Suprapubic skin (tissue), 4 donors: ENCODE measurements at regions not wholly inside any gene's neighbourhood (a gene's known extent, or its start where the extent isn't known, plus 50 kb on each side); places are given as distances from the start of the nearest gene placed in this dataset.

Experiments used
- CTCF ChIP-seq, 2 donors: fragments of 200-600 bp in 1 of 2; fragments of 450-650 bp in 1 of 2; sonication (generic) in 1 of 2; IDR thresholded peaks; one replicate each; pipeline ENCODE4 v1.5.1; 2016 to 2019; ENCODE audit warnings: antibody characterized with exemption in 2 of 2, mild to moderate bottlenecking in 1 of 2, moderate library complexity in 1 of 2
- EP300 ChIP-seq: sonication (generic); formaldehyde crosslinking; IDR thresholded peaks from one replicate; pipeline ENCODE4 v1.6.1; 2017; ENCODE audit warnings: antibody characterized with exemption
- POLR2AphosphoS5 ChIP-seq, 3 donors: sonication (generic); formaldehyde crosslinking; IDR thresholded peaks; one replicate each; pipeline ENCODE4 v1.6.1; 2017; ENCODE audit warnings: antibody characterized with exemption in 3 of 3

GRCh38 chr13:59346999-59347723, 816.6 kb downstream of the DIAPH3 start:
- TF ChIP-seq CTCF (IDR thresholded peaks at IDR 0.05): no peak
- TF ChIP-seq EP300: no peak
- TF ChIP-seq POLR2AphosphoS5 (IDR thresholded peaks at IDR 0.05): no peak
